Glutamatergic neuron (in vitro differentiated cells): ENCODE measurements at regions not wholly inside any gene's neighbourhood (a gene's known extent, or its start where the extent isn't known, plus 50 kb on each side); places are given as distances from the start of the nearest gene placed in this dataset.

ENCODE experiments used
- DNase-seq: peaks from one replicate; pipeline ENCODE4 v3.0.0; 2022
- H3K27ac Mint-ChIP-seq: one replicate; pipeline ENCODE4 v1.8.0; 2020; ENCODE audit warnings: mild to moderate bottlenecking, mixed read lengths, inconsistent platforms; ENCODE audit not compliant: unreplicated experiment
- H3K27me3 Mint-ChIP-seq: one replicate; pipeline ENCODE4 v1.8.0; 2020; ENCODE audit warnings: mild to moderate bottlenecking, moderate library complexity, mixed read lengths, inconsistent platforms; ENCODE audit not compliant: unreplicated experiment
- H3K36me3 Mint-ChIP-seq: one replicate; pipeline ENCODE4 v1.8.0; 2020; ENCODE audit warnings: mild to moderate bottlenecking, mixed read lengths, inconsistent platforms; ENCODE audit not compliant: unreplicated experiment
- H3K4me1 Mint-ChIP-seq: one replicate; pipeline ENCODE4 v1.8.0; 2020; ENCODE audit warnings: mild to moderate bottlenecking, low read depth, mixed read lengths, inconsistent platforms; ENCODE audit not compliant: unreplicated experiment
- H3K4me3 Mint-ChIP-seq: one replicate; pipeline ENCODE4 v1.8.0; 2020; ENCODE audit warnings: mild to moderate bottlenecking, mixed read lengths, inconsistent platforms; ENCODE audit not compliant: unreplicated experiment
- H3K9me3 Mint-ChIP-seq: one replicate; pipeline ENCODE4 v1.8.0; 2020; ENCODE audit warnings: mild to moderate bottlenecking, moderate library complexity, mixed read lengths, inconsistent platforms; ENCODE audit not compliant: unreplicated experiment
- CTCF ChIP-seq: fragments of 200-600 bp; sonication (generic); IDR thresholded peaks from one replicate; pipeline ENCODE4 v1.5.0; 2021; ENCODE audit not compliant: partially characterized antibody, unreplicated experiment

- H3K36me3 Mint-ChIP-seq = no peaks in the 10 kb centered on the region
- no peak overlapping the region for H3K27ac Mint-ChIP-seq
- H3K4me1 Mint-ChIP-seq = peaks cover 11% of the 10 kb centered on the region
- peaks cover 4% of the 10 kb centered on the region for H3K9me3 Mint-ChIP-seq
- TF ChIP-seq CTCF = no peak
- DNase-seq = no peak
- H3K4me3 Mint-ChIP-seq = no peak overlapping the region
- no peaks in the 10 kb centered on the region for H3K27me3 Mint-ChIP-seq
Measured at GRCh38 chr9:614431-614830, 227.1 kb upstream of the DMRT1 start.

DNA sequence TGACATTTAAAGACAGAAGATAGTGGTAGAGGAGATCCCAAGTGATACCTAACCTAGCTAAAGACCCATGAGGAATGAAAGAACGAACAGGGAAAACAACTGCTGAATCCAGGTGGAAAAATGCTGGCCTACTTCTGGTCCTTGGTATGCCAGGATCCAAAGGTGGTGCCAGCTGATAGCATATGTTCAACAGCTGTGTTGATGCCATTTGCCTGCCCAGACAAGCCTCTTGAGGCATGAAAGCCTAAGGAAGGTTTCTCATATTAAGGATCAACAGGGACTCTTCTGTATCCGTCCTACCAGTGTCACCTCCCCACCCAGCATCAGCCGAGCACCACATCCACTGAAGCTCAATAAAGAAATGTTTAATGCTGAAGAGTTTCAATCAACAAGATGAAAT, 225.7 kb upstream of the DMRT1 start:
- no peaks in the 10 kb centered on the region for H3K36me3 Mint-ChIP-seq
- H3K27ac Mint-ChIP-seq = no peak overlapping the region
- H3K9me3 Mint-ChIP-seq = peaks cover 4% of the 10 kb centered on the region
- TF ChIP-seq CTCF = no peak
- H3K4me3 Mint-ChIP-seq = no peak overlapping the region
- DNase-seq = no peak
- H3K4me1 Mint-ChIP-seq = peaks cover 11% of the 10 kb centered on the region
- no peaks in the 10 kb centered on the region for H3K27me3 Mint-ChIP-seq

DNA sequence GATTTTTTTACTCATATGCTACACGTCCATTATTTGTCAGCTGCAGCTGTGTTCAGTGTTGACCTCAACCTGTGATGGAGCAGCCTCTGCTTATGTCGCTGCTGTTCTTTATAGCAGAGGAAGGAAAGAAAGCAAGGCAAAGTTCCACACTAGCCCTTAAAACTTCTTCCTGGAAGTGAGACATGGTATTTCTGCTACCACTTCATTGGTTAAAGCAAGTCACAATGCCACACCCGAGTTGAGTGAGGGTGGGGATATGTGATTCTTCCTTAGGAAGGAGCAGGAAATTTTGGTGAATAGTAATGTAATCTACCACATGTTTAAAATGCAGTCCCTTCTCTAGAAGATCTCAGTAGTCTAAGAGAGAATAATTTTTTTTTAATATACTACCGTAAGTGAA, 224.8 kb upstream of the DMRT1 start:
- peaks cover 4% of the 10 kb centered on the region for H3K9me3 Mint-ChIP-seq

DNA sequence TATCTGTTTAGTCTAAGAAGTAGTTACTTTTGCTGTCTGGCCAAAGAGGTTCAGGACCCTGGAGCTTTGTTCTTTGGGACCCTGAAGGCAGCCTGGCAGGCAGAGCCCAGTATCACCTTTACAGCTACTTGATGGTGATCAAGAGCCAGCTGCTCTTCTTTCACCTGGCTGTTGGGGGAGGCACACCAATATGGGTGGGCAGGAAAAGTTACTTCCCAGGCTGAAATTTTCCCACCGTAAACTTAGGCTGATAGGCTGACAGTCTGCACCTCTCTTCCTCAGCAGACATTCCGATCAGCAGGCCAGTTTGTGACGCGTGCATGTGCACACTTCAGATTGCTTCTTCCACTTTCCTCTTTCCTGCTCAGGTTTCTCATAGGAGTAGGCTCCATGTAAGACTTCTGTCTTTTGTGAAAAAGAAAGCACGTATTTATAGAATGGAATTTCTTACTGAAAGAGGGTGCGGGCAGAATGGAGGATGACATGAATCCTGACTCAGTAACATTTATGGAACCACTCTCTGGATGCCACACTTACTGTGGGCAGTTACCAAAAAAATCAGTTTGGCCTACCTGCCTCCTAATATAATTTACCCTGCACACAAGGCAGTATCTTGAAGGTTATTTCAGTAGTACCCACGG, 223.9 kb upstream of the DMRT1 start:
- no peak overlapping the region for H3K4me3 Mint-ChIP-seq
- no peak overlapping the region for H3K27ac Mint-ChIP-seq
- no peak for DNase-seq
- peaks cover 4% of the 10 kb centered on the region for H3K9me3 Mint-ChIP-seq
- TF ChIP-seq CTCF = no peak
- no peaks in the 10 kb centered on the region for H3K27me3 Mint-ChIP-seq
- peaks cover 11% of the 10 kb centered on the region for H3K4me1 Mint-ChIP-seq
- no peaks in the 10 kb centered on the region for H3K36me3 Mint-ChIP-seq

More for the DNA sequence above, 224.8 kb upstream of the DMRT1 start:
- TF ChIP-seq CTCF = no peak
- Mint-ChIP-seq H3K4me1 (peaks cover 11% of the 10 kb centered on the region), H3K27ac (no peak overlapping the region), H3K27me3 (no peaks in the 10 kb centered on the region), H3K4me3 (no peak overlapping the region), H3K36me3 (no peaks in the 10 kb centered on the region)
- no peak for DNase-seq

DNA sequence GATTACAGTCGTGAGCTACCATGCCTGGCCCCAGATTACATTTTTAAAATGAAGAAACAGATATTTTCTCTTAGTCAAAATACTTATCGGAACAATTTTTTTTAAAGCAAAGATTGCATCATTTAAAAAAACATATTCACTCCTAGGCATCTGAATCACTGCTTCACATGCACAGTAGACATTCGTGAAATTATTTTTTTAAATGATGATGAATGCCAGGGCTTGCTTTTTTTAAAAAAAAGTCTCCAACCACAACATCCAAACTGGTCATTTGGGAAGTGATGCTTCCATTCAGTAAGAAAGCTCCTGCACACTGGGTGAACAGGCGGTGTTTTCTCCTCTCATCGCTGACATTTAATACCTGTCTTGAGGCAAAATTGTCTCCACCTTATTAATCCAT, 223.0 kb upstream of the DMRT1 start:
- Mint-ChIP-seq H3K27ac (no peak overlapping the region), H3K4me3 (no peak overlapping the region), H3K9me3 (peaks cover 4% of the 10 kb centered on the region), H3K36me3 (no peaks in the 10 kb centered on the region), H3K4me1 (peaks cover 11% of the 10 kb centered on the region), H3K27me3 (no peaks in the 10 kb centered on the region)
- TF ChIP-seq CTCF = no peak
- DNase-seq = no peak
